ENCODE measurements at regions not wholly inside any gene's neighbourhood (a gene's known extent, or its start where the extent isn't known, plus 50 kb on each side); places are given as distances from the start of the nearest gene placed in this dataset.

DNA sequence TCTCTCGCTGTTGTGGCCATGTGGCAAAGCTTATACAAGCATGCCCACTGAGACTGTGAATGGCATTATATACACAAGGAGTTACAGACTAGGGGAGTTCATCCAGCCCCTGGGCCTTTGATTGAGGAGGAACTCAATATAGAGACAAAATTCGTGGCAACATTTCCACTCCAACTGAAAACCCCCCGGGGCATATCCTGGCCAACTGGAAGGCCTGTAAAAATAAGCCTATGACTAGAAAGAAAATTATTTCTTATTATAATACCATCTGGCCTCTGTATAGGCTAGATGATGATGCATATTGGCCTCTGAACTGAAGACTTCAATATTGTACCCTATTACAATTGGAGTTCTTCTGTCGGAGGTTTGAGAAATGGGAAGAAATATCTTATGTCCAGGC lies 175.5 kb upstream of the GJE1 start:
- H3K27me3 ChIP-seq, result no peaks in the 10 kb centered on the region
- no peaks in the 10 kb centered on the region for H3K9me3 ChIP-seq (ENCODE audit: low read depth)
- no peaks in the 10 kb centered on the region for H3K4me1 ChIP-seq (ENCODE audit: insufficient read depth)
- no peak overlapping the region for H2AFZ ChIP-seq
- TF ChIP-seq EZH2phosphoT487 (IDR thresholded peaks at IDR 0.05; ENCODE audit: low read depth, severe bottlenecking, unreplicated experiment) (no peak), EZH2 (IDR thresholded peaks at IDR 0.05; ENCODE audit: borderline replicate concordance) (no peak), CTCF (IDR thresholded peaks at IDR 0.05; ENCODE audit: poor library complexity) (no peak)
- no peak for DNase-seq (ENCODE audit: low spot score)
- H3K9me2 ChIP-seq (replicated peaks; ENCODE audit: insufficient read depth), result no peaks in the 10 kb centered on the region
- H3K4me2 ChIP-seq, result no peak overlapping the region
- H3K27ac ChIP-seq, result no peak overlapping the region
- H4K20me1 ChIP-seq (ENCODE audit: insufficient read depth, poor library complexity, severe bottlenecking), result no peaks in the 10 kb centered on the region
- 81% methylated on average over 4 of the region's 4 CpGs for WGBS (ENCODE audit: low lambda C conversion rate, missing lambda C conversion rate)
- H3K4me3 ChIP-seq, result no peak overlapping the region
- no peaks in the 10 kb centered on the region for H3K79me2 ChIP-seq
- no peaks in the 10 kb centered on the region for H3K36me3 ChIP-seq (replicated peaks; ENCODE audit: insufficient read depth, low read depth)

DNA sequence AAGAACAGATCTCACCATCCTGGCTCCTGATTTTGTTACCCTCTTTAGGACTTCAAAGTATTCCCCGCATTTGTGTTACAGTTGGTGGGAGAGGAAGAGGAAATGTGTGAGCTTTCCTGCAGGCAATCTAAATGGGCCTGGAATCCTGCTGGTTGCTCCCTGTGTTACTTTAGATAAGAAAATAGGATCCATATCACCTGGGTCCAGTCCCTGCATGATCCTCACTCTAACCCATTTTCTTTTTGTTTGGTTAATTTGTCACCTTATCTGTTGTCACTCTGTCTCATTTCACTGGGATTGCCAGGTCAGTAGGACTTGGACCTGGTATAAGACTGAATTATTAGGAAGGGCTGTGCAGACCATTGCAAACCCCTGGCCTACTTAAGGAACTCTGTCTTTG lies 175.9 kb upstream of the GJE1 start:
- WGBS (ENCODE audit: low lambda C conversion rate, missing lambda C conversion rate), result 55% methylated on average over 1 of the region's 1 CpG
- H2AFZ ChIP-seq, result no peak overlapping the region
- no peaks in the 10 kb centered on the region for H3K9me2 ChIP-seq (replicated peaks; ENCODE audit: insufficient read depth)
- no peaks in the 10 kb centered on the region for H3K27me3 ChIP-seq
- H3K9me3 ChIP-seq (ENCODE audit: low read depth), result no peaks in the 10 kb centered on the region
- no peaks in the 10 kb centered on the region for H4K20me1 ChIP-seq (ENCODE audit: insufficient read depth, poor library complexity, severe bottlenecking)
- no peak overlapping the region for H3K27ac ChIP-seq
- H3K4me3 ChIP-seq, result no peak overlapping the region
- H3K79me2 ChIP-seq, result no peaks in the 10 kb centered on the region
- H3K36me3 ChIP-seq (replicated peaks; ENCODE audit: insufficient read depth, low read depth), result no peaks in the 10 kb centered on the region
- DNase-seq (ENCODE audit: low spot score), result no peak
- H3K4me2 ChIP-seq, result no peak overlapping the region
- no peaks in the 10 kb centered on the region for H3K4me1 ChIP-seq (ENCODE audit: insufficient read depth)
- TF ChIP-seq CTCF (IDR thresholded peaks at IDR 0.05; ENCODE audit: poor library complexity) (no peak), EZH2phosphoT487 (IDR thresholded peaks at IDR 0.05; ENCODE audit: low read depth, severe bottlenecking, unreplicated experiment) (no peak)

- Histone ChIP-seq H3K27me3 (no peaks in the 10 kb centered on the region), H3K4me2 (no peak overlapping the region), H3K4me3 (no peak overlapping the region), H3K79me2 (no peaks in the 10 kb centered on the region), H3K27ac (no peak overlapping the region), H3K9me2 (replicated peaks; ENCODE audit: insufficient read depth) (no peaks in the 10 kb centered on the region), H3K36me3 (replicated peaks; ENCODE audit: insufficient read depth, low read depth) (no peaks in the 10 kb centered on the region), H2AFZ (no peak overlapping the region), H3K4me1 (ENCODE audit: insufficient read depth) (no peaks in the 10 kb centered on the region), H3K9me3 (ENCODE audit: low read depth) (no peaks in the 10 kb centered on the region), H4K20me1 (ENCODE audit: insufficient read depth, poor library complexity, severe bottlenecking) (no peaks in the 10 kb centered on the region)
- peak; percentile 35 for DNase-seq (ENCODE audit: low spot score)
- 85% methylated on average over 3 of the region's 3 CpGs for WGBS (ENCODE audit: low lambda C conversion rate, missing lambda C conversion rate)
- TF ChIP-seq EZH2phosphoT487 (IDR thresholded peaks at IDR 0.05; ENCODE audit: low read depth, severe bottlenecking, unreplicated experiment) (no peak), CTCF (IDR thresholded peaks at IDR 0.05; ENCODE audit: poor library complexity) (no peak), EZH2 (IDR thresholded peaks at IDR 0.05; ENCODE audit: borderline replicate concordance) (no peak)
Observed at GRCh38 chr6:141956046-141956761, 176.5 kb upstream of the GJE1 start.

DNA sequence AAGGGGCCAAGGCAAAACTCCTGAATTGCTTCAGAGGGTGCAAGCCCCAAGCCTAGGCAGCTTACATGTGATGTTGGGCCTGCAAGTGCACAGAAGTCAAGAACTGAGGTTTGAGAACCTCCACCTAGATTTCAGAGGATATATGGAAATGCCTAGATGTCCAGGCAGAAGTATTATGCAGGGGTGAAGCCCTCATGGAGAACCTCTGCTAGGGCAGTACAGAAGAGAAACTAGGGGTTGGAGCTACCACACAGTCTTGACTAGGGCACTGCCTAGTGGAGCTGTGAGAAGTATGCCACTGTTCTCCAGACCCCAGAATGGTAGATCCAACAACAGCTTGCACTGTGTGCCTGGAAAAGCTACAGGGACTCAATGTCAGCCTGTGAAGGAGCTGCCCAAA lies 179.7 kb upstream of the GJE1 start:
- H3K27me3 ChIP-seq, result no peaks in the 10 kb centered on the region
- TF ChIP-seq EZH2phosphoT487 (IDR thresholded peaks at IDR 0.05; ENCODE audit: low read depth, severe bottlenecking, unreplicated experiment) (no peak), CTCF (IDR thresholded peaks at IDR 0.05; ENCODE audit: poor library complexity) (no peak), EZH2 (IDR thresholded peaks at IDR 0.05; ENCODE audit: borderline replicate concordance) (no peak)
- no peak overlapping the region for H2AFZ ChIP-seq
- H3K4me3 ChIP-seq, result no peak overlapping the region
- no peaks in the 10 kb centered on the region for H3K4me1 ChIP-seq (ENCODE audit: insufficient read depth)
- H4K20me1 ChIP-seq (ENCODE audit: insufficient read depth, poor library complexity, severe bottlenecking), result no peaks in the 10 kb centered on the region
- no peak overlapping the region for H3K4me2 ChIP-seq
- H3K9me3 ChIP-seq (ENCODE audit: low read depth), result no peaks in the 10 kb centered on the region
- DNase-seq (ENCODE audit: low spot score), result no peak
- no peaks in the 10 kb centered on the region for H3K36me3 ChIP-seq (replicated peaks; ENCODE audit: insufficient read depth, low read depth)
- no peak overlapping the region for H3K27ac ChIP-seq
- H3K79me2 ChIP-seq, result no peaks in the 10 kb centered on the region
- H3K9me2 ChIP-seq (replicated peaks; ENCODE audit: insufficient read depth), result no peaks in the 10 kb centered on the region

All from hepatocyte (in vitro differentiated cells).